K562 (cell line): ENCODE measurements at regions not wholly inside any gene's neighbourhood (a gene's known extent, or its start where the extent isn't known, plus 50 kb on each side); places are given as distances from the start of the nearest gene placed in this dataset.

Experiments
- MXI1 ChIP-seq: IDR thresholded peaks from 2 replicates; pipeline ENCODE4 v1.6.1; 2011; ENCODE audit warnings: low read depth, mild to moderate bottlenecking, improper control_type of control experiment, low read length
- YY1 ChIP-seq, 3 experiments: IDR thresholded peaks; 2 replicates each; pipeline ENCODE4 v1.6.1; 2011; ENCODE audit warnings: low read length in 2 of 3, mild to moderate bottlenecking in 2 of 3, moderate library complexity in 2 of 3, borderline replicate concordance in 1 of 3, control low read depth in 1 of 3, low read depth in 1 of 3; ENCODE audit not compliant: insufficient read depth in 3 of 3, insufficient replicate concordance in 2 of 3, control insufficient read depth in 1 of 3, insufficient read length in 1 of 3; ENCODE audit errors: extremely low read depth in 1 of 3
- TF ChIP-seq, protein P1 (sequence below): sonication (generic); formaldehyde crosslinking; IDR thresholded peaks from 2 replicates; pipeline ENCODE4 v1.4.0; 2020; ENCODE audit warnings: mild to moderate bottlenecking, missing genetic modification reagents
- TF ChIP-seq, protein P2 (sequence below): sonication (generic); formaldehyde crosslinking; IDR thresholded peaks from 2 replicates; pipeline ENCODE4 v1.8.1; 2023; ENCODE audit warnings: mild to moderate bottlenecking, missing genetic modification reagents, moderate library complexity

DNA sequence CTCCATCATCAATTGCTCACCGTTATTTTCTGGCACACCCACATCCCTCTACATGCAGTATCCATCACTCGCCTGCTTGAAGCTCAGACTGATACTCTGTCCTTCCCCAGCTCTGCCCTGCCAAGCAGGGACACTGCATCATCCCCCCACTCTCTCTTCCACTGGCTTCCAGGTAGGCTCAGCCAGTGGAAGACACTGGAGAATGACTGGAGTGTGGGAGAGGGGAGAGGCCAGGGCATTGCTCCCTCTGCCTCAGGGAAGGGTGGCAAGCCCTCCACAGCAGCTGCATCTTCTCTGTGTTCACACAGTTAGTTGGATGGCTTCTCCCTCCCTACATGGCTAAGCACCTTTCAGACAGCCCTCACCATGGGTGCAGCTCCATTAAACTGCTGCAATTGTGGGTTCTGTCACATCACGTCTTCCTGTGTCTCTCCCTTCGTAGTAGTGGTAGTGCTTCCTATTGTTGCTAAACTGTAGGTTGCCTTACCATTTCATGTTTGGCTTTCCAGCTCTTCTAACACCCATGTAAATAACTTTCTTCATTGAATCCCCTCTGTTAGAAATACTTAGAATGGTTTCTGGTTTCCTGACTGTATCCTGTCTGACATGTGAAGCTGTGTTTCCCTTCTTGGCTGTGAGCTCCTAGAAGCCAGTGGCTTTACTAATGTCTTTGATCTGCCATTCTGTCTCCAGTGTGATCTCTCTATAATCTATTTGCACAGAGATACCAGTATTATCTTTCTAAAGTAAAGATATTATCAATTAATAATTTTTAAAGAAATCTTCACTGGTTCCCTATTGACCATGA, 483.7 kb upstream of the LRRN3 start:
- TF ChIP-seq, protein P1, sequence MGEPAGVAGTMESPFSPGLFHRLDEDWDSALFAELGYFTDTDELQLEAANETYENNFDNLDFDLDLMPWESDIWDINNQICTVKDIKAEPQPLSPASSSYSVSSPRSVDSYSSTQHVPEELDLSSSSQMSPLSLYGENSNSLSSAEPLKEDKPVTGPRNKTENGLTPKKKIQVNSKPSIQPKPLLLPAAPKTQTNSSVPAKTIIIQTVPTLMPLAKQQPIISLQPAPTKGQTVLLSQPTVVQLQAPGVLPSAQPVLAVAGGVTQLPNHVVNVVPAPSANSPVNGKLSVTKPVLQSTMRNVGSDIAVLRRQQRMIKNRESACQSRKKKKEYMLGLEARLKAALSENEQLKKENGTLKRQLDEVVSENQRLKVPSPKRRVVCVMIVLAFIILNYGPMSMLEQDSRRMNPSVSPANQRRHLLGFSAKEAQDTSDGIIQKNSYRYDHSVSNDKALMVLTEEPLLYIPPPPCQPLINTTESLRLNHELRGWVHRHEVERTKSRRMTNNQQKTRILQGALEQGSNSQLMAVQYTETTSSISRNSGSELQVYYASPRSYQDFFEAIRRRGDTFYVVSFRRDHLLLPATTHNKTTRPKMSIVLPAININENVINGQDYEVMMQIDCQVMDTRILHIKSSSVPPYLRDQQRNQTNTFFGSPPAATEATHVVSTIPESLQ (CRISPR knock-in tag): no peak
- TF ChIP-seq MXI1: no peak
- TF ChIP-seq, protein P2, sequence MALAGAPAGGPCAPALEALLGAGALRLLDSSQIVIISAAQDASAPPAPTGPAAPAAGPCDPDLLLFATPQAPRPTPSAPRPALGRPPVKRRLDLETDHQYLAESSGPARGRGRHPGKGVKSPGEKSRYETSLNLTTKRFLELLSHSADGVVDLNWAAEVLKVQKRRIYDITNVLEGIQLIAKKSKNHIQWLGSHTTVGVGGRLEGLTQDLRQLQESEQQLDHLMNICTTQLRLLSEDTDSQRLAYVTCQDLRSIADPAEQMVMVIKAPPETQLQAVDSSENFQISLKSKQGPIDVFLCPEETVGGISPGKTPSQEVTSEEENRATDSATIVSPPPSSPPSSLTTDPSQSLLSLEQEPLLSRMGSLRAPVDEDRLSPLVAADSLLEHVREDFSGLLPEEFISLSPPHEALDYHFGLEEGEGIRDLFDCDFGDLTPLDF (CRISPR knock-in tag): no peak
- no peak for TF ChIP-seq YY1 (IDR thresholded peaks at IDR 0.05; ENCODE audit: borderline replicate concordance in 1 of 3, control insufficient read depth in 1 of 3, extremely low read depth in 1 of 3, insufficient read depth in 3 of 3, insufficient read length in 1 of 3, insufficient replicate concordance in 2 of 3, low read depth in 1 of 3, low read length in 2 of 3)
